ENCODE measurements at regions not wholly inside any gene's neighbourhood (a gene's known extent, or its start where the extent isn't known, plus 50 kb on each side); places are given as distances from the start of the nearest gene placed in this dataset.

DNA sequence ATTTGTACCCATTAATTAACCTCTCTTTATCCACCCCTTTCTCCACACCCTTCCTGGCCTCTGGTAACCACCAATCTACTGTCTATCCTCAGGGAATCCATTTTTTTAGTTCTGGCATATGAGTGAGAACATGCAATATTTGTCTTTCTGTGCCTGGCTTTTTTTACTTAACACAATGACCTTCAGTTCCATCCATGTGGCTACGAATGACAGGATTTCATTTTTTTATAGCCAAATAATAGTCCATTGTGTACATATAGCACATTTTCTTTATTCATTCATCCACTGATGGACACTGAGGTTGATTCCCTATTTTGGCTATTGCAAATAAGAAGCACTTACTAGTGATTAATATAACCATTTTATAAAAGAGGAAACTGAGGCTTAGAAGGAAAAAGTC, 109.9 kb upstream of the NANOGP8 start:
- Histone ChIP-seq H4K20me1 (ENCODE audit: insufficient read depth, low read length) (no peaks in the 10 kb centered on the region), H3K4me1 (ENCODE audit: insufficient read depth, low read length, severe bottlenecking) (no peaks in the 10 kb centered on the region), H3K9me2 (ENCODE audit: low read depth, low read length) (no peaks in the 10 kb centered on the region), H3K79me2 (ENCODE audit: insufficient read depth, low read length) (no peaks in the 10 kb centered on the region), H3K9ac (ENCODE audit: low read length) (no peak overlapping the region), H3K36me3 (ENCODE audit: insufficient read depth, low read length) (no peaks in the 10 kb centered on the region), H3K4me3 (ENCODE audit: low read depth, low read length, poor library complexity, severe bottlenecking) (no peak overlapping the region), H3K27me3 (ENCODE audit: insufficient read depth, low read length) (no peaks in the 10 kb centered on the region), H3K4me2 (ENCODE audit: low read length) (no peak overlapping the region), H3F3A (ENCODE audit: insufficient read depth, low read length) (no peaks in the 10 kb centered on the region), H2AFZ (ENCODE audit: low read length) (no peak overlapping the region), H3K9me3 (ENCODE audit: low read length) (peaks cover 10% of the 10 kb centered on the region), H3K27ac (ENCODE audit: low read depth, low read length, poor library complexity, severe bottlenecking) (no peak overlapping the region)
- TF ChIP-seq, protein P1, sequence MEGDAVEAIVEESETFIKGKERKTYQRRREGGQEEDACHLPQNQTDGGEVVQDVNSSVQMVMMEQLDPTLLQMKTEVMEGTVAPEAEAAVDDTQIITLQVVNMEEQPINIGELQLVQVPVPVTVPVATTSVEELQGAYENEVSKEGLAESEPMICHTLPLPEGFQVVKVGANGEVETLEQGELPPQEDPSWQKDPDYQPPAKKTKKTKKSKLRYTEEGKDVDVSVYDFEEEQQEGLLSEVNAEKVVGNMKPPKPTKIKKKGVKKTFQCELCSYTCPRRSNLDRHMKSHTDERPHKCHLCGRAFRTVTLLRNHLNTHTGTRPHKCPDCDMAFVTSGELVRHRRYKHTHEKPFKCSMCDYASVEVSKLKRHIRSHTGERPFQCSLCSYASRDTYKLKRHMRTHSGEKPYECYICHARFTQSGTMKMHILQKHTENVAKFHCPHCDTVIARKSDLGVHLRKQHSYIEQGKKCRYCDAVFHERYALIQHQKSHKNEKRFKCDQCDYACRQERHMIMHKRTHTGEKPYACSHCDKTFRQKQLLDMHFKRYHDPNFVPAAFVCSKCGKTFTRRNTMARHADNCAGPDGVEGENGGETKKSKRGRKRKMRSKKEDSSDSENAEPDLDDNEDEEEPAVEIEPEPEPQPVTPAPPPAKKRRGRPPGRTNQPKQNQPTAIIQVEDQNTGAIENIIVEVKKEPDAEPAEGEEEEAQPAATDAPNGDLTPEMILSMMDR (IDR thresholded peaks at IDR 0.05; ENCODE audit: low read length): no peak
- no peak for TF ChIP-seq EZH2 (IDR thresholded peaks at IDR 0.05; ENCODE audit: borderline replicate concordance, low read length)

DNA sequence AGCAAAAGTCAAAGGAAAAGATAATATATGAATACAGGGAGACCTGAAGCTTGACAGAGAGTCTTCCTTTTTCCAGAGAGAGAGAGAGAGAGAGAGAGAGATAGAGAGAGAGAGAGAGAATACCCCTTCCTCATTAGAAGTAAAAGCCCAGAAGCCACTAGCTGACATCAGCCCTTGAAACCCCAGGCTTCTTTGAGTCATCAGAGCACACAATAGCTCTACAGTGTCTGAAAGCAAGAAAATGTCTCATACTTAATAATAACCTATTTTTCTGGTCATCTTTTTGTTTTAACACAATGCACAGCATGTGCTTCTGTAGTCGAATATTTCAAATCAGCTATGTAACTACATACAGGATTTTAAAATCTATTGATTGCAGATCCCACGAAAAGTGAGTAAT, 109.2 kb upstream of the NANOGP8 start:
- TF ChIP-seq EZH2 (IDR thresholded peaks at IDR 0.05; ENCODE audit: borderline replicate concordance, low read length): no peak
- TF ChIP-seq, protein P1 (IDR thresholded peaks at IDR 0.05; ENCODE audit: low read length): no peak
- H3K27ac ChIP-seq (ENCODE audit: low read depth, low read length, poor library complexity, severe bottlenecking): no peak overlapping the region
- H3K9me3 ChIP-seq (ENCODE audit: low read length): peaks cover 10% of the 10 kb centered on the region
- no peaks in the 10 kb centered on the region for H3K4me1 ChIP-seq (ENCODE audit: insufficient read depth, low read length, severe bottlenecking)
- H4K20me1 ChIP-seq (ENCODE audit: insufficient read depth, low read length): no peaks in the 10 kb centered on the region
- H3K9ac ChIP-seq (ENCODE audit: low read length): no peak overlapping the region
- no peak overlapping the region for H3K4me3 ChIP-seq (ENCODE audit: low read depth, low read length, poor library complexity, severe bottlenecking)
- H3K36me3 ChIP-seq (ENCODE audit: insufficient read depth, low read length): no peaks in the 10 kb centered on the region
- no peaks in the 10 kb centered on the region for H3F3A ChIP-seq (ENCODE audit: insufficient read depth, low read length)
- no peaks in the 10 kb centered on the region for H3K9me2 ChIP-seq (ENCODE audit: low read depth, low read length)
- no peaks in the 10 kb centered on the region for H3K79me2 ChIP-seq (ENCODE audit: insufficient read depth, low read length)
- no peak overlapping the region for H2AFZ ChIP-seq (ENCODE audit: low read length)
- no peaks in the 10 kb centered on the region for H3K27me3 ChIP-seq (ENCODE audit: insufficient read depth, low read length)
- no peak overlapping the region for H3K4me2 ChIP-seq (ENCODE audit: low read length)

DNA sequence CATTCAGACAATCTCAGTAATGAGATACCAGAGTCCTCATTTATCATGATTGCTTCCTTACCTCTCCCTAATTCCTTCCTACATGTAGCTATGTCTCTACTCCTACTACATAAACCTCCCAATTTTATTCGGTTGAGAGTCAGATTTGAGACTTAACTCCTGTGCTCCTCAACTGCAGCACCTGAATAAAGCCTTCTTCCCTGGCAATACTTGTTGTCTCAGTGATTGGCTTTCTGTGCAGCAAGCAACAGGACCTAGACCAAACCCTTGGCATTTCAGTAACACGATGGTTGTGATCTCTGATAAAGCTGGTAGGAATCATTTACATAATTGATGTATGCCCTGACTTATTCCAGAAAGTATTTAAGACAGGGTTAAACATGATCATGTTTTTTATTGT, 106.7 kb upstream of the NANOGP8 start:
- H3K36me3 ChIP-seq (ENCODE audit: insufficient read depth, low read length): no peaks in the 10 kb centered on the region
- H4K20me1 ChIP-seq (ENCODE audit: insufficient read depth, low read length): no peaks in the 10 kb centered on the region
- H3K27ac ChIP-seq (ENCODE audit: low read depth, low read length, poor library complexity, severe bottlenecking): no peak overlapping the region
- no peaks in the 10 kb centered on the region for H3K9me2 ChIP-seq (ENCODE audit: low read depth, low read length)
- no peaks in the 10 kb centered on the region for H3F3A ChIP-seq (ENCODE audit: insufficient read depth, low read length)
- no peaks in the 10 kb centered on the region for H3K79me2 ChIP-seq (ENCODE audit: insufficient read depth, low read length)
- TF ChIP-seq, protein P1 (IDR thresholded peaks at IDR 0.05; ENCODE audit: low read length): no peak
- no peak for TF ChIP-seq EZH2 (IDR thresholded peaks at IDR 0.05; ENCODE audit: borderline replicate concordance, low read length)
- H3K4me3 ChIP-seq (ENCODE audit: low read depth, low read length, poor library complexity, severe bottlenecking): no peak overlapping the region
- no peak overlapping the region for H3K4me2 ChIP-seq (ENCODE audit: low read length)
- H3K4me1 ChIP-seq (ENCODE audit: insufficient read depth, low read length, severe bottlenecking): no peaks in the 10 kb centered on the region
- H2AFZ ChIP-seq (ENCODE audit: low read length): no peak overlapping the region
- no peak overlapping the region for H3K9ac ChIP-seq (ENCODE audit: low read length)
- H3K27me3 ChIP-seq (ENCODE audit: insufficient read depth, low read length): no peaks in the 10 kb centered on the region
- H3K9me3 ChIP-seq (ENCODE audit: low read length): peaks cover 10% of the 10 kb centered on the region

Data from OCI-LY1 (cell line).